ENCODE measurements at regions not wholly inside any gene's neighbourhood (a gene's known extent, or its start where the extent isn't known, plus 50 kb on each side); places are given as distances from the start of the nearest gene placed in this dataset.
A peak's percentile ranks its signal among the peaks of the same experiment; 100 is the strongest.

DNA sequence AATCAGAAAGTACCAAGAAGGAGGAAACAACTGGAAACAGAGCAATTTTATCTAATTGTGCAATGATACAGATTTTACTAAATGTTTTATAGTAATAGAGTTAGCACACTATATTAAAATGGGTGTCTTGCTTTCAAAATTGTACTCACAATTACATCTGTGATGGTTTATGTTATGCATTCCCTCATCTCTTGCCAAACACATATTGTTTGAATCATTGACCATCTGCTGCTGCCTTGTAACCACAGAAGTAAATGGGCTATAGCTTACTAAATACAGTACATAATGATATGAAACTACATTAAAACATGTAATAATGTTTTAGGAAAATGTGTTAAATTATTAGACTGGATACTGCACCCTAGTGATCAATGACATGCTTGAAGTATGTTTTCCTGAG lies 158.1 kb downstream of the SLC25A46 start:
- DNase-seq (ENCODE audit: low spot score in 2 of 2) (no peak), ATAC-seq (no peak)
- Mint-ChIP-seq H3K36me3 (no peaks in the 10 kb centered on the region), H3K9me3 (no peaks in the 10 kb centered on the region), H3K27ac (no peak overlapping the region)

DNA sequence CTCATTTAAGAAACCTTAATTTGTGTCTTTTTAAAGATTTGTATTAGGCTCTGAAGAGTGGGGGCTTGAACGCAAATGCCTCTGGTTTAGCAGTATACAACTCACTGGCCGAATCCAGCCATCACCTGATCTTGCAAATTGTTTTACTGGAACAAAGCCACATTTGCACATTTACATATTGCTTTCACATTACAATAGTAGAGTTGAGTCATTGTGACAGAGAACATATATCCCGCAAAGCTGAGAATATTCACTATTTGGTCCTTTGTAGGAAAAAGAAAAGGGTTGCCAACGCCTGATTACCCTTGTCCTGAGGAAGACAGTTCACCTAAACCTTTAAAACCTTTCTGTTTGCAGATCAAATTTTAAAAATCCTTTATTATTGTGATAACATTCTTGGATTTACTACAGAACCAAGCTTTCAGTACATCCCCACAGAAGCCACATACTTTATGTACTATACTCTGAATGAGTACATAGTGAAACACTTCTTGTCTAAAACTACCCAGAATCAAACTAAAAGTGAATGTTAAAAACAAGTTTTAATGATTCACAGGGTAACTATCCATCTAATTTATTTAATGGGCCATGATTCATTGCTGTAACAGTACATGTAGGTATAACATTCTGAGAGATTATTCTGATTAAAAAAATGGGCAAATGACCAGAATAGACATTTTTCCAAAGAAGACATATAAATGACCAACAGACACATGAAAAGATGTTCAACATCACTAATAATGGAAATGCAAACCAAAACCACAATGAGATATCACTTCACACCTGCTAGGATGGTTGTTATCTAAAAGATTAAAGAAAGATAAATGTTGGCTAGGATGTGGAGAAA lies 161.0 kb downstream of the SLC25A46 start:
- H3K9me3 Mint-ChIP-seq: no peaks in the 10 kb centered on the region
- ATAC-seq (peak in 1 of 2 donors; percentile 85), DNase-seq (ENCODE audit: low spot score in 2 of 2) (no peak)
- no peaks in the 10 kb centered on the region for H3K36me3 Mint-ChIP-seq
- H3K27ac Mint-ChIP-seq: no peak overlapping the region

DNA sequence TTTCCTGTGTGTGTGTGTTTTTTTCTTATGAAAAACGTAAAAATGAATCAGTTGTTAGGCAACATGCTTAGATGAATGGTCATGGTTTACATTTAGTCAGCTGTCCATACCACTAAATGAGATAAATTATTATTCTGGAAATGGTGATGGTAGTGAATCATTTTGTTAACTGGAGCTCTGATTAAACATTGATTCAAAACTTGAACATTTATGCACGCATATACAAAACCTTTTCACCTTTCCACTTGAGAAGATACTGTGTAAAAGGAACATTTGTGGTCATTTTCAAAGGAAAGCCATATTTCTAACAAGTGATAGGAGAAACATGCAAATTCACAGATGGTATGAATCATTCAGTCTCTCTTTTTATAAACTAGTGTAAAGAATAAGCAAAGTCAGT lies 162.0 kb downstream of the SLC25A46 start:
- ATAC-seq: peak in 1 of 2 donors; percentile 65
- no peak for DNase-seq (ENCODE audit: low spot score in 2 of 2)
- peaks cover 0 to 5% of the 10 kb centered on the region in 2 donors for H3K9me3 Mint-ChIP-seq
- H3K27ac Mint-ChIP-seq: no peak overlapping the region
- H3K36me3 Mint-ChIP-seq: no peaks in the 10 kb centered on the region

DNA sequence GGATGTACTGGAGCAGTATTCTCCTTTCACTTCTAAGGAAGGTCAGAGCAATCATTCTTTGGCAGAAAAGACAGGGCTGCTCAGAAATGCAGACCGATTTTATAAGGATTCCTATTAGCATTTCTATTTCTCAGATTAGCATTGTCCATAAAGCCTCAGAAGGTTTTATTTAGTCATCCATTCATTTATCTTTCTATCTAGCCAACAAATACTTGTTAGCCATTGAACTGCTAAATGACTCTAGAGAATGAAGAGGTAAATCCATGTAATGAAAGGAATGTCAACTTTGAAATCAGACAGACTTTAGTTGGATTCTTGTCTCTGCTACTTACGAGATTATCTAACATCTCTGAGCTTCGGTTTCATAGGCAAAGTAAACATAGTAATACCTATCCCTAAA lies 165.2 kb downstream of the SLC25A46 start:
- peaks cover 0 to 5% of the 10 kb centered on the region in 2 donors for H3K9me3 Mint-ChIP-seq
- H3K27ac Mint-ChIP-seq: no peak overlapping the region
- DNase-seq (ENCODE audit: low spot score in 2 of 2): no peak
- ATAC-seq: no peak
- no peaks in the 10 kb centered on the region for H3K36me3 Mint-ChIP-seq

DNA sequence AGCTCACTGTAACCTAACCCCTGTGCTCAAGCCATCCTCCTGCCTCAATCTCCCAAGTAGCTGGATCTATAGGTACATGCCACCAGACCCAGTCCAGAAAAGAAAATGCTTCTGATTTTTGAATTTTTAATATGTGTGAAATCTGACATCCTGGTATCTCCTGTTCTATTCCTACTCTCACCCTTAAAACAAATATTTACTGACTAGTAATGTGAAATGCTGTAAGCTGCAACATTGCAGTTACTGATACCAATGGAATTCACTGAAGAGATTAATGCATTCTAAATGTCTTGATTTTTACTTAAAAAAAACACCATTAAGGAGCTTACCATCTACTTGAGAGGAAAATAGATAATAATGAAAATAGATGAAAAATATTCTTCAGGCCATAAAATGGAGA lies 162.7 kb upstream of the TSLP start:
- ATAC-seq: no peak
- no peak for DNase-seq (ENCODE audit: low spot score in 2 of 2)
- Mint-ChIP-seq H3K9me3 (peaks cover 0 to 5% of the 10 kb centered on the region in 2 donors), H3K27ac (no peak overlapping the region), H3K36me3 (no peaks in the 10 kb centered on the region)

DNA sequence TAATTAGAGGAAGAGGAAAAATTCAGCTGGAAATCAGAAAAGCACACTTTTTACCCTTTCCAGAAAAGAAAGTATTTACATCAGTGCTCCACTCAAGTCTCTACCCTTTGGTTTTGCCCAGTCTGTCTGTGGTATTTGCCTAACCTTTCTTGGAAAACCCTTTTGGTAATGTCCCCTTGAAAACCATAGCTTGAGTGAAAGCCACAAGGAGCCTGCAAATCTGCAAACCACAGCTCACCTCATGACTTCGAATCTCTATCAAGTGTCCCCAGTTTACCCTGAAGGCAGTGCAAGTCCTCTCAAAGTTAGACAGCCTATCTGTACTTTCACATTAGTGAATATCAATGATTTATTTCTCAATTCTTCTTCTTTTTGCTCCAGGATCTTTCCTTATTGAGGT lies 162.1 kb upstream of the TSLP start:
- Mint-ChIP-seq H3K27ac (no peak overlapping the region), H3K36me3 (no peaks in the 10 kb centered on the region), H3K9me3 (peaks cover 0 to 5% of the 10 kb centered on the region in 2 donors)
- DNase-seq (ENCODE audit: low spot score in 2 of 2) (no peak), ATAC-seq (peak in 1 of 2 donors; percentile 32)

DNA sequence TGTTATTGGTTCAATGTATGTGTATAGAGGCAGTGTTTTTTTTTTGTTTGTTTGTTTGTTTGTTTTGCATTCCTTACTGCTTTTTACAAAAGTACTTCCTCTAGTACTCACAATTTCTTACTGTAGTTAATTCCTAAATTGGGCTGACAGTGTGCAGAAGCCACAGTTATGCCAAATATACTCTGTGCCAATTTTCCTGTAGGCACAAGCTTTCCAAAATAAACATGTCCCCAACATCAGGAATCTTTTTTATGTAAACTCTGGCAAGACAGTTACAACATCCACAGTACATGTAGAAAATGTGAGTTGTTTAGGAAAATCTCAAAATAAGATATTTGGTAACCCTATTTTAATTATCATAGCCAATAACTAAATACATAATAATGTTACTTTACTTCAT lies 161.6 kb upstream of the TSLP start:
- Mint-ChIP-seq H3K27ac (no peak overlapping the region), H3K9me3 (peaks cover 0 to 5% of the 10 kb centered on the region in 2 donors), H3K36me3 (no peaks in the 10 kb centered on the region)
- ATAC-seq: no peak
- DNase-seq (ENCODE audit: low spot score in 2 of 2): no peak

DNA sequence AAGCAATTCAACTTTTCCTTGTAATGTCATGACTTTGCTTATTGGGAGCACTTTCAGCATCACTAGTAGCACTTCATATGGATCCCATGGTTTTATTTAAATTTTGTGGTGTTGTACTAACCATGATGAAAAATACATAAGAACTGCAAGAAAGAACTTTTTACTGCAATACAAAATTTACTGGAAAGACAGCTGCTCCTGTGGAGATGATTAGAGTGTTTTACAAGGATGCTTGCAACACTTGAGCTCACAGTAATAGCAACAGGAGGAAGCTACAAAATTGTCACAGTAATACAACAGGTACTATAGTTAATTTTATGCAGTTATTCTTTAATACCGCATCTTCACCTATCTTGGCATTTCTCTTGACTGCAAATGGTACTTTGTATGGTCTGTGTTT lies 158.3 kb upstream of the TSLP start:
- Mint-ChIP-seq H3K9me3 (no peaks in the 10 kb centered on the region), H3K36me3 (no peaks in the 10 kb centered on the region), H3K27ac (no peak overlapping the region)
- ATAC-seq (no peak), DNase-seq (ENCODE audit: low spot score in 2 of 2) (no peak)

DNA sequence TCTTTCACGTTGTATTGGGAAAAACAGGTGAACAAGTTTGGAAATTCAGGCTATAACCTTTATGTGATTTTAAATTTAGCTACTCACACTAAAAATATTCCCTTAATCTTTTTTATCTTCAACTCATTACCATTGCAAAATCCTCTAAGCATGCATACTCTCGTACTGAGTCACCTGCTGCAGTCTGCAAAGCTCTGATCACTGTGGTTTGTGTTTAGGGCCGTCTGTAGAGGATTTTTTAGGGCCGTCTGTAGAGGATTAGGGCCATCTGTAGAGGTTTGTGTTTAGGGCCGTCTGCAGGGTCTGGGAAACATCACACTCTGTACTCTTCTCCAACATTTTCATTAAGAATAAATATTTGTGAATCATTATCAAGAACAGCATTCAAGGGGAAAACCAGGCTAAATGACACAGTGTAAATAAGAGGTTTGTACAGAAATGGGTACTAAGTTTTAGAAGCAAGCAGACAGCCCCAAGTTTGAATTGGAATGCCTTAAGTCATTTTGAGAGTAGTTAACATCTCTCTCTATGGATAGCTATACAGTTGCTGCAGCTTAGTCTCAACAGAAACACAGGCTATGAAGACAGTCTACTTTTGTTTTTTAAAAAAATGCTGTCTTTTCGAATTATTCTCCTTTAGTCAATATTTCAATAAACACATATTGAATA lies 155.0 kb upstream of the TSLP start:
- Mint-ChIP-seq H3K27ac (no peak overlapping the region), H3K9me3 (no peaks in the 10 kb centered on the region), H3K36me3 (no peaks in the 10 kb centered on the region)
- no peak for ATAC-seq
- DNase-seq (ENCODE audit: low spot score in 2 of 2): no peak

DNA sequence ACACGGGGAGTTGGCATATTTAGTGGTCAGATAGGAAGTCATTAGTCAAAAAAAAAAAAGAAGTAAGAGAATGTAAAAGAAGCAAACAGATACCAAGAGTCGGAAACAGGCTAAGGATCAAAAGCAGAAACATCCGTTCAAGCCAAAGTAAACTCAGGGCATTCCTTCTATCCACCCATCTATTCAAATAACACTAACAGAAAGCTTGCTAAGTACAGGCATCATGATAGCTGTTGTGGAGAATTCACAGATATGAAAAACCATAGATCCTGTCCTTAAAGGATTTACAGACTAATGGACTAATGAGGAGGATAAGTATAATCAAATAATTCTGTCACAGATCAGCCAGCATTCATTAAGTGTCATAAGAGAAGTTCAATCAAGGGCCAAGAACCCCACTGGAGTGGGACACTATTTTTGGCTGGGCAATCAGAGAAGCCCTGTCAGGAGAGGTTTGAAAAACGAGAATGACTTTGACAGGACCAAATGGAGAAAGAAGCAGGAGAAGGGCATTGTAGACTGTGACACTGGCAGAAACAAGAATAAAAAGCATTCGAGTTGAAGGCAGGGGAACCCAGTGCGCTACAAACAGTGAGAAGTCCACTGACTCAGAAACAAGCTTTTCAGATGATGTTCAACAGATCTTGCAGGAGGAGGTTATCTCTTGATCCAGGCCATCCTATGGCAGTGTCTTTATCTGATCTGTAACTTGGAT lies 154.2 kb upstream of the TSLP start:
- no peaks in the 10 kb centered on the region for H3K36me3 Mint-ChIP-seq
- DNase-seq (ENCODE audit: low spot score in 2 of 2) (no peak), ATAC-seq (no peak)
- H3K27ac Mint-ChIP-seq: no peak overlapping the region
- no peaks in the 10 kb centered on the region for H3K9me3 Mint-ChIP-seq

DNA sequence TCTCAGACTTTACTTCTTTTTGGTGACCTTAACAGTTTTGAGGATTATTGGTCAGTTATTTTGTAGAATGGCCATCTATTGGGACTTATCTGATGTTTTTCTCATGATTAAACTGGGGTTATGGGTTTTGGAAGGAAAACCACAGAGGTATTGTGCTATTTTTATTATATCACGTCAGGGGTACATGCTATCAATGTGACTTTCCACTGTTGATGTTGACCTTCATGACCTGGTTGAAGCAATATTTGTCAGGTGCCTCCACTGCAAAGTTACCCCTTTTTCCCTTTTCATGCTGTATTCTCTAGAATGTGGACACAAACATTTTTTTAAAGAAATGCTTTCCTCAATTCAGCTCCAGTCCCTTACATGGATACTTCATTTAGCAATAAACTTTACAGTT lies 152.8 kb upstream of the TSLP start:
- Mint-ChIP-seq H3K36me3 (no peaks in the 10 kb centered on the region), H3K9me3 (no peaks in the 10 kb centered on the region), H3K27ac (no peak overlapping the region)
- ATAC-seq (no peak), DNase-seq (ENCODE audit: low spot score in 2 of 2) (no peak)

DNA sequence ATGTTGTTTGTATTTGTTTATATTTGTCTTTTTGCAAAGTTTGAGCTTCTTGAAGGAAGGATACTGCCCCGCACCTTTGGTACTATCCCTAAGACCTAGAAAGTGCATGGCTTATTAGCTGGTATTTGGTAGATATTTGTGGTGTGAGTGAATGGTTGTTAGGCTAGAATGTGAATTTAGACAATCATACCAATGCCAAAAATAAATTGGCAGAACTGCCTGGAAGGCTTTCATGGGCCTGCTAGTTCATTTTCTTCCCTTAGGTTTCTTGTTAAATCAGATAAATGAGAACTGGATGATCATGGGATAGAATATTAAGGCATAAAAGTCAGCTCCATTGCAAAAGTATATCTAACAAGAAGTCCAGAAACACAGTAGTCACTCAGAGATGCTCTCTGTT lies 147.5 kb upstream of the TSLP start:
- DNase-seq (ENCODE audit: low spot score in 2 of 2) (no peak), ATAC-seq (no peak)
- Mint-ChIP-seq H3K9me3 (no peaks in the 10 kb centered on the region), H3K36me3 (no peaks in the 10 kb centered on the region), H3K27ac (no peak overlapping the region)

DNA sequence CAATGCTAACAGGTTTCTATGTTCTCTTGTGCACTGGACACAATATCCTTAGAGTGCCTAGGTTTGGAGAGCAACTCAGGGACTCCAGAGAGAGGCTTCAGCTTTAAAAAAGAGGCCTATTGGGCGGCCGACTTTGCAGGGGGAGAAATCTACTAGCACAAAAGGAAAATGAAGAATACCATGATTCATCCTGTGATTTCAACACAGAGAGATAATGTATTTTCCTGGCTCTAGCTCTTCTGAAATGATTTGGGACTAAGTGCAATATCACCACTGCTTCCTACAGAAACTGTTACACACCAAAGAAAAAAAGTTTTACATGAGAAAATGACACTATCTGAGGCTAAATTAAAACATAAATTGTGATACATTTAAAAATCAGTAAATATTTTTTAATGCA lies 146.1 kb upstream of the TSLP start:
- Mint-ChIP-seq H3K9me3 (peaks cover 0 to 3% of the 10 kb centered on the region in 2 donors), H3K36me3 (no peaks in the 10 kb centered on the region), H3K27ac (no peak overlapping the region)
- DNase-seq (ENCODE audit: low spot score in 2 of 2) (no peak), ATAC-seq (no peak)

DNA sequence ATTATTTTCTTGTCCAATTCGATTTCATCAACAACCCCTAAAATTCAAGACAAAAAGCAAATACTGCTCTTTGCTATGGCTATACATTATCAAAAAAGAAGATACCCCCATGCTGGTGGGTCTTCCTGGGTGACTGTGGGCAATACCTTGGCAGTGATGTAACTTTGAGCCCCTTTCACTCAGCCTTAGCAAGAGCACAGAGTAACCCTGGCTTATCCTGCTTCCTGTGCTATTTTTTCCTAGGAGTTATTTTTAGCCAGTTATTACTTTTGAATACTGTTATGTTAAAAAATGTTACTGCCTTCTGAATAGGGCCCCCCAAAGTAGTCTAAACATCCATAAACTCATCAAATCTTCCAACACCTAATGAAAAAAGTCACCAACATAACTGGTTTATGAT lies 145.6 kb upstream of the TSLP start:
- ATAC-seq (no peak), DNase-seq (ENCODE audit: low spot score in 2 of 2) (no peak)
- H3K9me3 Mint-ChIP-seq: peaks cover 0 to 4% of the 10 kb centered on the region in 2 donors
- H3K36me3 Mint-ChIP-seq: no peaks in the 10 kb centered on the region
- H3K27ac Mint-ChIP-seq: no peak overlapping the region

DNA sequence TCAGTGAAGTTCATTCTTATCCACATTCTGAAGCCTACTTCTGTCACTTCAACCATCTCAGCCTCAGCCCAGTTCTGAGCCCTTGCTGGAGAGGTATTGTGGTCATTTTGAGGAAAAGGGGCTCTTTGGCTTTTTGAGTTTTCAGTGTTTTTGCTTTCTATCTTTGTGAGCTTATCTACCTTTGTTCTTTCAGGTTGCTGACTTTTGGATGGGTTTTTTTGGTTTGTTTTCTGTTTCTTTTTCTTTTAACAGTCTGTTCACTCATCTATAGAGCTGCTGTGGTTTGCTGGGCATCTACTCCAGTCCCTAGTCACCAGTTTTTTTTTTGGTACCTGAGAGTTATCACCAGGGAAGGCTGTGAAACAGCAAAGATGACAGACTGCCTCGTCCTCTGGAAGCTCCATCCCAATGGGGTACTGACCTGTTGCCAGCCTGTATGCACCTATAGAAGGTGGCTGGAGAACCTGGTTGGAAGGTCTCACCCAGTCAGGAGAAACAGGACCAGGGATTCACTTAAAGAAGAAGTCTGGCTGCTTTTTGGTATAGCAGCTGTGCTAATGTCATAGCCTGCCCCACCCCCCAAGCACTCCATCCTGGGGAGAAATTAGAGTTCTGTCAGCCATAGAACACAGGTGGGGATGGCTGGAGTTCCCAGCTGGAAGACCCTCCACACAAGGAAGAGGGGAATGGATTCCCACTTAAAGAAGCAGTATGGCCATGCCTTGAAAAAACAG lies 138.6 kb upstream of the TSLP start:
- Mint-ChIP-seq H3K27ac (no peak overlapping the region), H3K9me3 (peaks cover 0 to 4% of the 10 kb centered on the region in 2 donors), H3K36me3 (no peaks in the 10 kb centered on the region)
- ATAC-seq (no peak), DNase-seq (ENCODE audit: low spot score in 2 of 2) (no peak)

DNA sequence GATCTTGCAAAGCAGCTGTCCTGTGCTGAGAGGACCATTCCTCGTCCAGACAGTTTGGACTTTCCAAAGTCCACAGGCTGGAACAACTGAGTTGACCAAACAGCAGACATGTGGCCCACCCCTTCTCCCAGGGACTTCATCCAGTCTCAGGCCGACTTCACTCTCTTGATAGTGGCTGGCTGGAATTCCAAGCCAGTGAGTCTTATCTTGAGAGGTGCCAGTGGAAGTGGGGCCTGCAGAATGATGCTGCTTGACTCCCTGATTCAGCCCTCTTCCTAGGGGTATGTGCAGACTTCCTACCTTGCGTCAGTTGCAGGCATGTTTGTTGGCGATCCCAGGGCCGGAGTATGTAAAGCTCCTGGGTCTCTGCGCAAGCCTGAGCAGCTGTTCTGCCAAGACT lies 131.4 kb upstream of the TSLP start:
- Mint-ChIP-seq H3K27ac (no peak overlapping the region), H3K9me3 (peaks cover 0 to 7% of the 10 kb centered on the region in 2 donors), H3K36me3 (no peaks in the 10 kb centered on the region)
- DNase-seq (ENCODE audit: low spot score in 2 of 2) (no peak), ATAC-seq (no peak)
